ENCODE measurements at regions not wholly inside any gene's neighbourhood (a gene's known extent, or its start where the extent isn't known, plus 50 kb on each side); places are given as distances from the start of the nearest gene placed in this dataset.

GRCh38 chr1:58857680-58858673 lies 74.1 kb upstream of the JUN start:
- no peak for TF ChIP-seq CTCF (IDR thresholded peaks at IDR 0.05)

GRCh38 chr1:58859769-58860485 lies 76.1 kb upstream of the JUN start:
- no peak for TF ChIP-seq CTCF (IDR thresholded peaks at IDR 0.05)

GRCh38 chr1:58861076-58861475 lies 77.2 kb upstream of the JUN start:
- no peak for TF ChIP-seq CTCF (IDR thresholded peaks at IDR 0.05)

- no peak for TF ChIP-seq CTCF (IDR thresholded peaks at IDR 0.05)
Measured at GRCh38 chr1:58861506-58861905, 77.7 kb upstream of the JUN start.

GRCh38 chr1:58862728-58863385 lies 79.0 kb upstream of the JUN start:
- TF ChIP-seq CTCF (IDR thresholded peaks at IDR 0.05), result no peak

GRCh38 chr1:58864654-58865053 lies 80.8 kb upstream of the JUN start:
- TF ChIP-seq CTCF (IDR thresholded peaks at IDR 0.05), result no peak

GRCh38 chr1:58866578-58866977 lies 82.7 kb upstream of the JUN start:
- TF ChIP-seq CTCF (IDR thresholded peaks at IDR 0.05), result no peak
